ENCODE measurements at regions not wholly inside any gene's neighbourhood (a gene's known extent, or its start where the extent isn't known, plus 50 kb on each side); places are given as distances from the start of the nearest gene placed in this dataset.

DNA sequence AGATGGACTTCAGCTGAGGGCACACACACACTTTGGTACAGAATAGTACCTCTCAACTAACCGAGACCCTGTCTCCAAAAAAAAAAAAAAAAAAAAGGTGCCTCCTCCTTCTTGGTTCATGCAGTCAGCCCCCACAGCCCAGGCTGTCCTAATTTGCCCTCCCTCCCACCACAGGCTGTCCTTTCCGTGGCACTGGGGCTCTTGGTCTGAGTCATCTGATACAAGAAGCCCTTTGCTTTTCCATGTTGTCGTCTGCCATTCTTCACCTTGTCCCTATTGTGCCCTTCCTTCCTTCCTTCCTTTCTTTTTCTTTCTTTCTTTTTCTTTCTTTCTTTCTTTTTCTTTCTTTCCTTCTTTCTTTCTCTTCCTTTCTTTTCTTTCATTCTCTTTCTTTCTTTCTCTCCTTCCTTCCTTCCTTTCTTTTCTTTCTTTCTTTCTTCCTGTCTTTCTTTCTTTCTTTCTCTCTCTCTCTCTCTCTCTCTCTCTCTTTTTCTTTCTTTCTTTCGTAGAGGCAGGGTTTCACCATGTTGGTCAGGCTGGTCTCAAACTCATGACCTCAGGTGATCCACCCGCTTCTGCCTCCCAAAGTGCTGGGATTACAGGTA lies 96.0 kb upstream of the IKZF1 start:
- DNase-seq, result peak in 1 of 2 donors; percentile 55

DNA sequence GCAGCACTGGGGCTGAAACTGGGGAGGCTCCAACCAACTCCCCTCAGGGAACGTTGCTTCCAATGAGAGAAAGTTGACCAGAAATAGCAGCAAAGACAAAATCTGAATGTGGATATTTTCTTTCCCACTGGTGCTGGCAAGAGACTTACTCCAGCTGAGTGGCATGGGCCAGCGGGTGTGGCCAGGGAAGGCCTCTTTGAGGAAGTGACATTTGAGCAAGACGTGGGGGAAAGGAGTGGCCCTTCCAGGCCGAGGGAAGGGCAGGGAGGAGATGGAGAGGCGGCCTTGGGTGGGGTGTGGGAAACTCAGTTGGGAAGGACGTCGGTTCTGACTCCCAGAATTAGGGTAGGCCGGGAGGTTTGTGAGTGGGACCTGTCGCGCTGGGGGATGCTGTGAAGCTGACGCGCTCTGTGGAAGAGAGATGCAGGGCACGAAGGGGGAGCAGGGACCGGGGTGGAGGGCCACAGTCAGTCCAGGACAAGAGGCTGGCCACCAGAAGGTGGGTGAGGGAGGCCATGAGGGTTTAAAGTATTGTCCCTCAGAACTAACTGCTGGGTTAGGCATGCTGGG lies 96.7 kb upstream of the IKZF1 start:
- peak; percentile 68 to 79 for DNase-seq

DNA sequence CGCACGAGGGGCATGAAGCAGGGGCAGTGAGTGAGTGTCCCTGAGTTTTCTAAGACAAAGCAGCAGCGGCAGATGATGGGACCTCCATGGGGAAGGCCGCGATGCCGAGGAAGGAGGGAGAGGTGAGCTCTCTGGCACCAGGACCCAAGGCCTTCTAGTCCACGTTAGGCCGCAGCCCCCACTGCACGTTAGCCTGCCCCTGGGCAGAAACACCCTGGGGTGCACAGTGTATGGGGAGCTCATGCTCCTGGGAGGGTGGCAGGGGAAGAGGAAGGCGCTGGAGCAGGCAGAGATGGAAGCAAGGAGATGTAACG lies 97.3 kb upstream of the IKZF1 start:
- DNase-seq, result no peak

DNA sequence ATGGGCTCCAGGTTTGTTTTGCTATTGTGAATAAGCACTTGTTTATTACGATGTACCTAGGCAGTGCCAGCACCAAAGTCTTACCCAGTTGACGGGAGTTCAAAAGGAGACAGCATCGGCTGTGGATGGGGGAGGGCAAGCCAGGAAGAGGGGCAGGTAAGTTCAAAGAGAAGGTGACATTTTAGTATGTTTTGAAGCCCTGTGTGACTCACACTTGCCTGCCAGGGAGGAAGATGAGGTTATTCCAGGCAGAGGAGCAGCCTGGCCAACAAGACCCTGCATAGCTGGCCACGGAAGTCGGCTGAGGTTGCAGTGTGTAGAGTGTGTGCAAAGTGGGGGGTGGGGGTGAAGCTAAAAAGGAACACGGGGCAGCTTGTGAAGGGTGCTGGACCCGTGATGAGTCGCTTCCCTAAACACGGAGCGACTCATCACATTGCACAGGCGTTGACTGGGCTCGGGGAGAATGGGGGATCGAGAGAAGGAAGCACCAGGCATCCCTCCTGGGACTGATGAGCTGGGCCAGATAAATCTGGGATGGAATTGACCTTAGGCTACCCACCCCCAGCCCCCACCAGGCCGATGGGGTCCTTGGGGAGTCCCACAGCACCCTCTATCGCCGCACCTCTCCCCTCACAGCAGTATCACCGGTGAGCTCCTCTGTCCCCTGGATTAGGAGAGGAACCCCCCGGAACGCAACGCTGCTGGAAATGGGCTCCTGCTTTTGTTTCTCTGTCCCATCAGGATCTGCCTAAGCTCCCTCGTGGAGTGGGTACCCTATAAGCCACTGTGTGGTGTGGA lies 97.9 kb upstream of the IKZF1 start:
- peak; percentile 65 to 74 for DNase-seq

DNA sequence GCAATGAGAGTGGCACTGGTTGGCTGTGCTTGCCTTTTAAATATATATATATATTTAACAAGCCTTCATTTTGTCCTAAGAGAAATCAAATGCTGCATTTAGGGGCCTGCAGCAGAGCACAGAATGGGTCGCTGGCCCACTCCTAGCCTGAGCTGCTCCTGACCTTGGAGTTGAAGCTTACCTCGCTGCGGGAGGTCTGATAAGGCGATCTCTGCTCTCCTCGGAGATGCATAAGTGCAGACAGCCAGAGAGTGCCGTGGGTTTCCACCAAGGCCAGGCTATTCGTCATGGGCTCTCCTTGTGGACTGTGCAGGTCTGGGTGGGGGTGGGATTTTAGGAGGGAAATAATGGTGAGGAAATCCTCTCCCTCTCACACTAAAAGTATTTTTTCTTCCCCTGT lies 99.5 kb upstream of the IKZF1 start:
- no peak for DNase-seq

DNA sequence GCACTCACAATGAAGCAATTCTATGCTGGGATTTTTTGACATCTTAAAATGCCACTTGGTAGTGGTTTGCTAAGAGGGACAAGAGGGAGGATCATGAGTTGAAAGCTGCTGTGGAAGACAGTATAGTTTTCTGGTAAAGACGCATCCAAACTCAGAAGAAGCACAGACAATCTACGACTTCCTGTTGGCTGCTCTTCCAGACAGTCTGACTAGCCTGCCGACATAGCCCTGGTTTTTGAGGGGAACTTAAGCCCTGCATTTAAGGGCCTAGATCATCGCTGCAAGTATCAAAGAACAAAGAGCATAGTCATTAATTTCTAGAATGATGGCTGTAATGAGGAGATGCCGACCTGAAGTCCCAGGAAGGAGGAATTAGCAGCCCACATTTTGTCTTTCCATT lies 99.9 kb upstream of the IKZF1 start:
- peak in 1 of 2 donors; percentile 29 for DNase-seq

DNA sequence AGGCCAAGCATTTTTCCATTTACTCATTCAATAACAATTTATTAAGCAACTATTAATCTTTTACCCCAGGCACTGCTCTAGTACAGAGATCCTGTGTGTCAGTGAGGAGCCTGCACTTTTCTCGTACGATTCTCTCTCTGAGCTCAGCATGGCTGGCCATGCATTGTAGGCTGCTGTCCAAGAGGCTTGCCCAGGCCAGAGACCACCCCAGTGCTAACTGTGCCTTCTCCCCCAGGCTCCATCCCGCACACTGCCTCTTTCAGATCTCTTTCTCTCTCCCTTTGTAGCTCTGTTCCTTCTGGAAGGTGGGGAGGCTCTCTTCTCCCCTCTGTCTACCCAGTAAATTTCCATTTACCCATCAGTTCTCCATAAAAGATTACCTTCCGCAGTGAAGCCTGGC lies 101.0 kb upstream of the IKZF1 start:
- no peak for DNase-seq

DNA sequence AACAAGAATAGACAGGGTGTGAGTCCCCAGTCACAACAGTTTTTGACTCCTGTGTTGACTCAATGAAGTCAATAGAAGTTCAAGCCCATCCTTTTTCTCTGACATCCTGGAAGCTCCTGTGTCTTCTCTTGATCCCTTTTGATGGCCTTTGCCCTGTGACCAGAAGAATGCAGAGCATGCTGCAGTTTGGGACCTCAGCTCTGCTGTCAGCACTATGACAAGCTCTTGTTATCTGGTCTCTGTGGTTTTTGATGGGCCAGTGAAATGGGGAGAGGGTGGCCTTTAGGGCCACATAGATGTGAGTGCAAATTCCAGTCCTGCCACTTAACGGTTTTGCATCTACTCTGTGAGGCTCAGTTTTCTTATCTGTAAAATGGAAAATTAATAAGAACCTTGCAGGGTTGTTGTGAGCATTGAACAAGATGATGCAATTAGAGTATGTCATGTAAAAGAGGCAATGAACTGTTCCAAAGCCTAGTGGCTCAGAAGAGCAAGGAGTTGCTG lies 102.4 kb upstream of the IKZF1 start:
- DNase-seq, result no peak

DNA sequence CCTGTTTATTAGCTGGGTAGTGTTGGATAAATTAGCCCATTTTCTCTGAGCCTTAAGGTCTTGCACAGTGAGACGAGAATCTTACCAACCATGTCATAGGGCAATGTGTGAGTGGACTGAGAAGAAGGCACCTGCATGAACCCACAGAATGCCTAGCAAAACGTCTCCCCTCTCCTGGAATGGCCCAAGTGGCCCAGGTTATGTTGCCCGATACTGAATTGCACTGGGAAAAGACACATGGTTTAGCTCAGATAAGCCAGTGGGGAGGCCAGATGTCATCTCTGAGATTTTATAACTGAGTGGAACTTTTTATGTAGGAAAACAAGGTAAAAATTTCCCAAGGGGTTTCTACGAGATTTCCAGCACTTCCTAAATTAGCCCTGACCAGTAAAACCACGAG lies 104.7 kb upstream of the IKZF1 start:
- DNase-seq, result no peak

DNA sequence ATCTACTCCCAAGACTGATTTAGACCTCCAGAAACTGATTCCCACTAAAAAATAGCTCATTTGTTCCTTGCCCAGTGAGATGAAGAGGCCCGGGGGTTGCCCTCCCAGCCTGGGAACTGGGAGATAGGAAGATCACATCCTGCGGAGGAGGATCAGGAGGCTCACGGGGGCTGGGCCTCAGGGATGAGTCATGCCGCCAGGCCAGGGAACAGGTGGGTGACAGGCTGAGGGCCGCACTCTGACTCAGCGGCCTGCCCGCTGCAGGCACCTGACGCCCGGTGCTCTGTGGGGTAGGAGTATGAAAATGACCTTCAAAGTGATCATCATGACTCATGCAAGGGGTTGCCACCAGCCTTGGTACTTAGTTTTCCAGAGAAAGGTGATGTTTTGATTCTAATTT lies 104.5 kb upstream of the ZPBP start:
- peak in 1 of 2 donors; percentile 50 for DNase-seq

DNA sequence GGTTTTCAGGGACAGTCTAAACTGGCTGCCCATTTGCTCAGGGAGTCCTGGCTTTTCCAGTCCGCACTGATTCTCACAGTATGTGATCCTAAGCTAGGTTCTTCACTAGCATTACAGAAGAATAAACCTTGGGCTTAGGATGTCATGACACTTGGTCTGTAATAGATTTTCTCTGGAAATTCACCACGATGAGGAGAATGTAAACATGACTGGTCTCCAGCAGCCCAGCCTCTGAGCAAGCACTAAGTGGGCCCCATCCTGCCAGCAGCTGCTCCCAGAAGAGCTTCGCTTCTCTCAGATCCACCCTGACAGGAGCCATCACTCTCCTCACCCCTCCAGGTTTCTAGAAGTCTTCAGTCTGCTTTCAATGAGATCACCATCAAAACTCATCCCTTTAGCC lies 103.7 kb upstream of the ZPBP start:
- DNase-seq, result no peak

DNA sequence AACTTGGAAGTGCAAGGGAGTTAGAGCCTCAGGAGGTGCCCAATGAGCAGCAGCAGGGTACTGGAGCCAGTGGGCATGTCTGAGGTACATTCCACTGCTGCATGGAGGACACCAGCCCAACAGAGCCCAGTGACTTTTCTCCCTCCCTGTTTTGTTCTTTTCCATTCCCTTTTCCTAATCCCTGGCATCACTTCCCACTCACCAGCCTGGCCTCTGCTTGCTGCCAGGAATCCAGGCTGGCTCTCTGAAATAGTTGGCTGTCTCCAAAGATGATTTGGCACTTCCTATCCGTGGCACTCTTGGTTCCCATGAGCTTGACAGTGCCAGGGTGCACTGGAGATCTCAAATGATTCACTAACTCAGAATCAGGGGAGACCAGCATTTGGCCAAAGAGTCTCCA lies 97.7 kb upstream of the ZPBP start:
- no peak for DNase-seq

DNA sequence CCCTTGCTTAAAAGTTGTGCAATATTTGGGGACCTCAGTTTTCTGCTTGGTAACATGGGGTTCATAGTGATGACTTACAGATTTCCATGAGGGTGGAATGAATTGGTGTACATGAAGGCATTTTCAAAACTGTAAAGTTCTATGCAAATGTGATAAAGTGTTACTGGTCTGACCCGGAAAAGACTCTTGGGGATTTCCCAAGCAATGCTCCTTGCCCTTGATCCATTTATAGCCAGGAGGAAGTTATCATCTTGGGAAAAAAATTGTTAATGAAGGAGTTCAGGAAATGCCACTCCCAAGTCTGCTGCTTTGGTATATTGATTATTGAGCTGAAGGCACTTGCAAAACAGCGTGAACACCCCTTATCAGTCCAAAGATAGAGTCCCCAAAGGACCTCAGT lies 96.3 kb upstream of the ZPBP start:
- peak; percentile 19 to 51 for DNase-seq

DNA sequence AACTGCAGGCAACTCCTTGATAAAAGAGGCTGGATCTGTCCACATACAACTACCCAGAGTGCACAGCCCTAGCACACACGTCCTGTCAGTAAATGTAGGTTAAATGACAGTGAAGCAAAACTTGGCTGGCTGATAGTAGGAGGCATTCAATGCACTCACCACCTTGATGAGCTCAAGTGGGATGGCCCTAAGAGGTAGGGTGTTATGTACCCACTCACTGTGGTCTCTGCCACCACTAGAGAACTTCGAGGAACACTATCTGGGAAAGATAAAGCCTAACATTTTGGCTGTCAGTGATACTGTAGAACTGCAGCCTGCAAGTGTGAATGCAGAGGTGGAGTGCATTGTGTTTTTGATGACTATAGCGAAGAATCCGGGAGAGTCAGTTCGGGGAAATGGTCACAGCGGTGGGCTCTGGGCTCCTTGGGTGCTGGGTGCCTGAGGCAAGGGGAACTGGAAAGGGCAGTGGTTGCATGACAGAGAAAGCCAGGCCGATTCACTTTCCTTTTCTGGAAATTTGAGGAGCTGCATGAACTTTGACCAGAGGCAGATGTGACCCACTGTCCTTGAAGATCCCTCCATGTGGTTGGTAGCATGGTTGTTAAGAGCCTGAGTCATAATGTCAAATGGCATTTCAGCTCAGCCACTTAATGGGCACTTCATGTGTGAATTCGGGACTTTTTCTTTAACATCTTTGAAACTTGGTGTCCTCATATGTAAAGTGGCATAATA lies 93.1 kb upstream of the ZPBP start:
- peak in 1 of 2 donors; percentile 43 for DNase-seq

DNA sequence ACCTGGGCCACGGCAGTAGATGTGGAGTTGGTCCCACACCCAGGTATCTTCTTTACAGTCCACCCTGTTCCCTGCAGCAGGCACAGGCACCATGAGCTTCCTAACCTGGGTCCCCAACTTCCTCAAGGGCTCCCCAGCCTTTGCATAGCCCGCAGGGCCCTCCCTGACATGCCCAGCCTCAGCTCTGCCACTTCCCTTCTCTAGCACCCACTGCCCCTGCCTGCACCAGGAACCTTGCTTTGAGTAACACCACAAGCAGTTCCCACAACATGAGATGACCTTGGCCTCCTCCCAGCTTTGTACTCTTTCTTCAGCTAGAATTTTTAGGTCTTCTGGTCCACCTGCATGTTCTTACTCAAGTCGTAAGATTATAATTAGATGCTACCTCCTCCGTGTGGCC lies 92.2 kb upstream of the ZPBP start:
- DNase-seq, result peak; percentile 74 to 84

DNA sequence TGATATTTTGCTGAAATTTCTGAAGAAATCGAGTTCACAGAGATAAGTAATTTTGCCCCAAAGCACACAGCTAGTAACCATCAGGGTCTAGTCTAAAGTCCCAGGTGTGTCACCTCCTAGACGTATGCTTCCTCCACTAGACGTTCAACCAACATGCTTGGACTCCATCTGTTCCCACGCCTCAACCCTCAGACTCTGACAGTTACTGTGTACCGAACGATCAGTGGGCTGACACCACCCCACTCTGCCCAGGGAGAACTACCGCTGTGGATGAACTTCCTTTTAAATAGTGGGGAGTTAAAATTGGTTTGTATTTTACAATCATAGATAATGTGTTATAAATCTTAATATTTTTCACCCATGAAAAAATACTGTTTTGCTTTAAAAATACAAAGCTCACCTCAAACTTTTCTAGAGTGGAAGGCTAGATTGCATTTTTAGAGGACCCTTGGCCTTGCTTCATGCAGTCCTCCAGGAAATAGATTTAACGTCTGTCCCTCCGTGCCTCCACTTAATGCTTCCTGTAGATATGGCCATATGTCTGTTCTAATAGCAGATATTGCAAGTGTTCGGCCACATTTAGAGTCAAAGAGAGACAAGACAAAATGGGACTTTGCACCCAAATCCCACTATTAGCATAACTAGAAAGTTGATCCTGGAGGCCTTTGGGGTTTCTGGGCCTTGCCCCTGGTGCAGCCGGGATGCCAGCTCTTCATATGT lies 91.4 kb upstream of the ZPBP start:
- DNase-seq, result peak; percentile 27 to 66

DNA sequence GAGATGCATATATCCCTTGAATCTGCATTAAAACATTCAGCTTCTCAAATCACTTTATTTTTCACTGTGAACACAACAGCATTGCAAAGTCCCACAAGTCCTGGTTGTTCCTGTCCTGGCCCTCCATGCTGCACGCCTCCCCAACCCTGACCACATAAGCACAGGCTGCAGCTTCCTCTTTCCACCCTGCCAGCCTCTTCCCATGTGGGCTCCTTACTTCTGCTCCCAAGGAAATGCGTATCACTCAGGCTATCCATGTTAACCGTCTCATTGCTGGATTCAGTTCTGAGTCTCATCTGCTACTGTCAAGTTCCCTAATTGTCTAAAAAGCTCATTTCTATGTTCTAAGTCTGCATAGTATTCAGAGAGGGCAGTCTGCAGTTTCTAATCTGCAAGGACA lies 89.7 kb upstream of the ZPBP start:
- peak; percentile 83 to 94 for DNase-seq

DNA sequence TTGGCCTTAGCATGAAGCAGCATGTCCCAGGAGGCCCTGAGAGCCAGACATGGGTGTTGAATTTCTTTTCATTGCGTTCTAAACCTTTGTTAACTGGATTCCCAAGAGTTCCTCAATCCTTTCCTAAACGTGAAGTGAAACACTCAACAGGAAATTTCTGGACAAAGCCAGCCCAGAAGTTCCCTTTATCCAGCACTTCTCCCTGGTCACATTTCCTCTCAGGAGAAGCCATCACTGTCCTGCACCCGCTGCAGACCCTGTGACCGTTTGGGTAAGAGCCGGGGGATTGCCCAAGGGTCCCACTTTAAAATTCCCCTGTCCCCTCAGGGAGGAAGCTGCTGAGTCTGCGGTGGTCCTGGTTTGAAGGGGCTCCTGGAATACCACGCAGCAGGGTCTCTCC lies 88.0 kb upstream of the ZPBP start:
- peak; percentile 18 to 66 for DNase-seq

DNA sequence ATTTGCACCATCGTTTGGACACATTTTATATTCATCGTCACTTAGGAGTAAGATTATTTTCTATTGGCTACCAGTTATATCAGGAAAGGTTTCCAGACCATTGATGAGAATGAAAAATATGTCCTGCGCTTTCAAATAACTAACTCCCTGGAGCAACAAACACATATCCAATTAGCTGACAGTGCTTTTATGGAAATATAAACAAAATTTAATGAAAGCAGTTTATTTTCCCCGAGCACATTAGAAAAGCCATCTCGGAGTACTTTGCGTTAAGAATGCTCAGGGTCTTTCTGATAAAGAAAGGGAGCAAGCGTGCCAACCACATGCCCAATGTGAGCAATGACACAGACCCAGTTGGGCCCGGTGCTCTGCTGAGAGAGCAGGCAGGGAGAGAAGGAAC lies 85.1 kb upstream of the ZPBP start:
- no peak for DNase-seq

DNA sequence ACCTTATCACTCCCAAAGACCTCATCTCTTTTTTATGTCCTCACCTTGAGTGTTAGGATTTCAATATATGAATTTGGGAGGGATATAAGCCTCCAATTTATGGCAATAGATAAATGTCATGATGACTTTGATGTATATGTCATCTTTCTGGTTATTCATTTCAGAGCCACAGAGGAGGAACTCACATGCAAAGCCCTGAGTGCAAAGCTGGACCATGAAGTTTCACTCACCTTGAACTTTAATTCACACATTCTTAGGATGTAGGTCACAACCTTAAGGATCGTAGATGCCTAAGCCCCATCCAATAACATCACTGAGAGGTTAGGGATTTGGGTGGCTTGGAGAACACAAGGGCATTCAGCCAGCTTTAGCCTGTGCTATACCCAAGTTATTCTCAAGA lies 81.9 kb upstream of the ZPBP start:
- no peak for DNase-seq

DNA sequence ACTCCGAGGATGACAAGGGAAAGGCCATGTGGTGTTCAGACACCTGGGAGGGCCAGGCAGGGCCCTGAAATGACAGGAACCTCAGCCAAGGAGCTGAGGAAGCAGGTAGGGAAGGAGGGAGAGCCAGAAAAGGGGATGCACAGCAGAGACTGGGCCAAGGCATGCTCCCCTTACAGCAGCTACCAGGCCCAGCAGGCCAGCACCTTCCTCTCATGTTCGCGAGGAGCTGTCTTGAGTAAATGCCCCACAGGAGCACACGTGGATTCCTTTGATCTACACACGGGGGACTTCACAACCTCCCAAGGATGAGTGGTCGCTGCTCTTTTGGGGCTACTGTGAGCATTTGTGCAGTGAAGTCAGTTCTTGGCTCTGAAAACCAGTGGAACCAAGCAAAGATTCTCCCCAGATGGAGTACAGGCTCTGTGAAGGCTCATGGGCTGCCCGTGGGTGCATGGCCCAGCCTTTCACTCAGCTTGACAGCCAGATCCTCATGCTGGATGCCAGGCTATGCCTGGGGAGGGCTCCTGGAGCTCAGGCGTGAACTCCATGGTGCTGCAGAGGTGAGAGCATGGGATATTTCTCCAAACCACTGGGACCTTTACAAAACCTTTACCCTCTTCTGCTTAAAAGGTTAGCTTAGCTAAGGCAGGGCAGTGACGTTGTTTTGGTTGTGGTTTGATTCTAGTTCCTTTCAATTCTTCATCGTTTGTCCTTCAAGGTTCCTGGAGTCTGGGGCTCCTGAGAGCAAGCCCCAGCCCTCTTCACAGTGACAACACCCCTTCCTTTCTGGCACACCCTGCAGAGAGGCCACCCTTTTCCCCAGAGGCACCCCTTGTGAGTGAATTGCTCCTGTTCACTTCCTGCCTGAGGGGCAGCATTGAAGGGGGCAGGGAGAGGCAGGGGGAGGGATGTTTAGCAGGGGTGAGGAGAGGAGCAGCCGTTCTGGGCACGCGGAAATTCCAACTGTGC lies 74.2 kb upstream of the ZPBP start:
- no peak for DNase-seq
